Activated CD4-positive, alpha-beta T cell treated with anti-CD3 and anti-CD28 coated beads, Interleukin-2, amount 10 ng/mL, durations not matched to agents 7 days and 5 days (primary cell): ENCODE measurements at regions not wholly inside any gene's neighbourhood (a gene's known extent, or its start where the extent isn't known, plus 50 kb on each side); places are given as distances from the start of the nearest gene placed in this dataset.

Experiments
- CTCF ChIA-PET: fragments of 350-600 bp; sonication (Branson Sonifier 250); formaldehyde crosslinking; loops from one replicate; lab custom pipeline; 2021; ENCODE audit warnings: antibody characterized with exemption; lab: Charles Lee
- POLR2A ChIA-PET: fragments of 350-600 bp; sonication (Branson Sonifier 250); formaldehyde crosslinking; loops from one replicate; lab custom pipeline; 2021; ENCODE audit warnings: antibody characterized with exemption; lab: Charles Lee
- DNase-seq: peaks from one replicate; pipeline ENCODE4 v3.0.0-alpha.2; 2020
- H3K27ac Mint-ChIP-seq: one replicate; pipeline ENCODE4 v1.8.0; 2021; ENCODE audit warnings: mild to moderate bottlenecking, moderate library complexity, mixed read lengths
- H3K27me3 Mint-ChIP-seq: one replicate; pipeline ENCODE4 v1.8.0; 2021; ENCODE audit warnings: mixed read lengths
- H3K36me3 Mint-ChIP-seq: one replicate; pipeline ENCODE4 v1.8.0; 2021; ENCODE audit warnings: low read depth, mixed read lengths
- H3K4me1 Mint-ChIP-seq: one replicate; pipeline ENCODE4 v1.8.0; 2021; ENCODE audit warnings: mixed read lengths
- H3K4me3 Mint-ChIP-seq: one replicate; pipeline ENCODE4 v1.8.0; 2021; ENCODE audit warnings: mild to moderate bottlenecking, moderate library complexity, mixed read lengths
- H3K9me3 Mint-ChIP-seq: one replicate; pipeline ENCODE4 v1.8.0; 2021; ENCODE audit warnings: mixed read lengths

- H3K36me3 Mint-ChIP-seq: peaks cover 2% of the 10 kb centered on the region
- H3K4me3 Mint-ChIP-seq: no peak overlapping the region
- peaks cover 13% of the 10 kb centered on the region for H3K4me1 Mint-ChIP-seq
- POLR2A ChIA-PET: no interaction called here
- CTCF ChIA-PET: no interaction called here
- H3K27me3 Mint-ChIP-seq: no peaks in the 10 kb centered on the region
- H3K27ac Mint-ChIP-seq: no peak overlapping the region
- DNase-seq: no peak
- peaks cover 10% of the 10 kb centered on the region for H3K9me3 Mint-ChIP-seq
Observed at GRCh38 chr7:106772655-106773108, 92.4 kb upstream of the PIK3CG start.

GRCh38 chr7:106773228-106773627, 91.9 kb upstream of the PIK3CG start:
- CTCF ChIA-PET: no interaction called here
- POLR2A ChIA-PET: no interaction called here
- no peak for DNase-seq
- H3K9me3 Mint-ChIP-seq: peaks cover 10% of the 10 kb centered on the region
- H3K27me3 Mint-ChIP-seq: no peaks in the 10 kb centered on the region
- H3K27ac Mint-ChIP-seq: no peak overlapping the region
- H3K4me3 Mint-ChIP-seq: no peak overlapping the region
- H3K36me3 Mint-ChIP-seq: no peaks in the 10 kb centered on the region
- H3K4me1 Mint-ChIP-seq: peaks cover 7% of the 10 kb centered on the region

- ChIA-PET POLR2A (no interaction called here), CTCF (no interaction called here)
- Mint-ChIP-seq H3K4me1 (peaks cover 2% of the 10 kb centered on the region), H3K4me3 (no peak overlapping the region), H3K27ac (no peak overlapping the region), H3K9me3 (peaks cover 10% of the 10 kb centered on the region), H3K27me3 (no peaks in the 10 kb centered on the region), H3K36me3 (no peaks in the 10 kb centered on the region)
- DNase-seq: no peak
Observed at GRCh38 chr7:106773721-106774120, 91.4 kb upstream of the PIK3CG start.

GRCh38 chr7:106774213-106774767, 90.8 kb upstream of the PIK3CG start:
- no peaks in the 10 kb centered on the region for H3K36me3 Mint-ChIP-seq
- POLR2A ChIA-PET: no interaction called here
- CTCF ChIA-PET: interaction anchor here (1.6 kb wide), 1 partner anchor 114 kb away, joined by 5 read pairs; the partner anchor contains the start of gene CCDC71L
- H3K4me3 Mint-ChIP-seq: no peak overlapping the region
- H3K4me1 Mint-ChIP-seq: peaks cover 2% of the 10 kb centered on the region
- no peaks in the 10 kb centered on the region for H3K27me3 Mint-ChIP-seq
- no peak overlapping the region for H3K27ac Mint-ChIP-seq
- peaks cover 10% of the 10 kb centered on the region for H3K9me3 Mint-ChIP-seq
- DNase-seq: no peak

- POLR2A ChIA-PET: no interaction called here
- Mint-ChIP-seq H3K4me1 (peaks cover 2% of the 10 kb centered on the region), H3K4me3 (no peak overlapping the region), H3K27ac (no peak overlapping the region), H3K9me3 (peaks cover 10% of the 10 kb centered on the region), H3K27me3 (no peaks in the 10 kb centered on the region), H3K36me3 (no peaks in the 10 kb centered on the region)
- CTCF ChIA-PET: interaction anchor here (0.8 to 1.6 kb wide), 3 partner anchors 13 to 115 kb away, joined by 3 to 5 read pairs (median 3); partner anchors contain the start of gene CCDC71L
- no peak for DNase-seq
Observed at GRCh38 chr7:106774768-106775551, 90.1 kb upstream of the PIK3CG start.

GRCh38 chr7:106775552-106775936, 89.5 kb upstream of the PIK3CG start:
- H3K4me3 Mint-ChIP-seq: no peak overlapping the region
- H3K4me1 Mint-ChIP-seq: peaks cover 2% of the 10 kb centered on the region
- H3K36me3 Mint-ChIP-seq: no peaks in the 10 kb centered on the region
- CTCF ChIA-PET: interaction anchor here (0.5 to 1.6 kb wide), 4 partner anchors 12 to 115 kb away, joined by 3 to 5 read pairs (median 3); partner anchors contain the start of gene CCDC71L
- H3K9me3 Mint-ChIP-seq: peaks cover 10% of the 10 kb centered on the region
- no peak overlapping the region for H3K27ac Mint-ChIP-seq
- no peak for DNase-seq
- POLR2A ChIA-PET: no interaction called here
- H3K27me3 Mint-ChIP-seq: no peaks in the 10 kb centered on the region

- ChIA-PET CTCF (interaction anchor here (0.5 to 1.6 kb wide), 4 partner anchors 11 to 116 kb away, joined by 3 to 5 read pairs (median 3); partner anchors contain the start of gene CCDC71L), POLR2A (no interaction called here)
- Mint-ChIP-seq H3K9me3 (peaks cover 10% of the 10 kb centered on the region), H3K36me3 (no peaks in the 10 kb centered on the region), H3K4me1 (peaks cover 2% of the 10 kb centered on the region), H3K27ac (no peak overlapping the region), H3K27me3 (no peaks in the 10 kb centered on the region), H3K4me3 (no peak overlapping the region)
- DNase-seq: no peak
Observed at GRCh38 chr7:106775975-106776607, 89.0 kb upstream of the PIK3CG start.

- Mint-ChIP-seq H3K36me3 (no peaks in the 10 kb centered on the region), H3K4me1 (peaks cover 2% of the 10 kb centered on the region), H3K9me3 (peaks cover 10% of the 10 kb centered on the region), H3K27me3 (no peaks in the 10 kb centered on the region), H3K27ac (no peak overlapping the region), H3K4me3 (no peak overlapping the region)
- no peak for DNase-seq
- POLR2A ChIA-PET: no interaction called here
- CTCF ChIA-PET: no interaction called here
Observed at GRCh38 chr7:106776618-106777347, 88.3 kb upstream of the PIK3CG start.

- Mint-ChIP-seq H3K4me1 (peaks cover 2% of the 10 kb centered on the region), H3K9me3 (peaks cover 10% of the 10 kb centered on the region), H3K36me3 (no peaks in the 10 kb centered on the region), H3K27me3 (no peaks in the 10 kb centered on the region), H3K4me3 (no peak overlapping the region), H3K27ac (no peak overlapping the region)
- ChIA-PET CTCF (interaction anchor here (0.7 kb wide), 1 partner anchor 88 kb away, joined by 3 read pairs; no protein-coding TSS in a partner anchor), POLR2A (no interaction called here)
- DNase-seq: no peak
Observed at GRCh38 chr7:106777674-106778299, 87.3 kb upstream of the PIK3CG start.

- Mint-ChIP-seq H3K27ac (no peak overlapping the region), H3K4me1 (no peaks in the 10 kb centered on the region), H3K4me3 (no peak overlapping the region), H3K36me3 (no peaks in the 10 kb centered on the region), H3K9me3 (peaks cover 10% of the 10 kb centered on the region), H3K27me3 (no peaks in the 10 kb centered on the region)
- no peak for DNase-seq
- POLR2A ChIA-PET: no interaction called here
- CTCF ChIA-PET: interaction anchor here (0.7 to 1.8 kb wide), 2 partner anchors 89 to 119 kb away, joined by 3 to 5 read pairs; partner anchors contain the start of gene CCDC71L
Observed at GRCh38 chr7:106778656-106779250, 86.3 kb upstream of the PIK3CG start.

GRCh38 chr7:106779877-106780276, 85.2 kb upstream of the PIK3CG start:
- no peak overlapping the region for H3K27ac Mint-ChIP-seq
- CTCF ChIA-PET: interaction anchor here (0.6 to 1.8 kb wide), 3 partner anchors 9 to 454 kb away, joined by 3 to 5 read pairs (median 3); partner anchors contain the start of gene CCDC71L
- no peak for DNase-seq

More at GRCh38 chr7:106779877-106780276, 85.2 kb upstream of the PIK3CG start:
- peaks cover 7% of the 10 kb centered on the region for H3K9me3 Mint-ChIP-seq
- no peaks in the 10 kb centered on the region for H3K36me3 Mint-ChIP-seq
- H3K4me3 Mint-ChIP-seq: no peak overlapping the region
- POLR2A ChIA-PET: interaction anchor here (0.6 kb wide), 1 partner anchor 237 kb away, joined by 3 read pairs; no protein-coding TSS in a partner anchor
- H3K27me3 Mint-ChIP-seq: no peaks in the 10 kb centered on the region
- no peaks in the 10 kb centered on the region for H3K4me1 Mint-ChIP-seq
